NCI-H1092 treated with DMSO at 0.1 percent for 48 hours (cell line): ENCODE measurements at regions not wholly inside any gene's neighbourhood (a gene's known extent, or its start where the extent isn't known, plus 50 kb on each side); places are given as distances from the start of the nearest gene placed in this dataset.
"Not testable (repeated sequence)": the region's sequence is repeated elsewhere in the genome, so short reads cannot be mapped to it uniquely, and the experiment has no call there.

ENCODE experiments used
- DNase-seq: peaks from one replicate; lab custom pipeline; 2025; lab: John Stamatoyannopoulos, UW

- no peak for DNase-seq
Measured at GRCh38 chr9:31916591-31917241, 467.7 kb upstream of the ACO1 start.

GRCh38 chr9:31937737-31938136, 446.7 kb upstream of the ACO1 start:
- DNase-seq, result not testable (repeated sequence)

- DNase-seq, result no peak
Measured at GRCh38 chr9:31950756-31951155, 433.7 kb upstream of the ACO1 start.

- no peak for DNase-seq
Measured at GRCh38 chr9:31958572-31958971, 425.9 kb upstream of the ACO1 start.

GRCh38 chr9:31969552-31969951, 414.9 kb upstream of the ACO1 start:
- DNase-seq, result no peak

- no peak for DNase-seq
Measured at GRCh38 chr9:31983895-31984294, 400.5 kb upstream of the ACO1 start.

GRCh38 chr9:31996331-31996730, 388.1 kb upstream of the ACO1 start:
- DNase-seq, result no peak

GRCh38 chr9:32004431-32005076, 379.9 kb upstream of the ACO1 start:
- DNase-seq, result no peak

- DNase-seq, result no peak
Measured at GRCh38 chr9:32010322-32010721, 374.1 kb upstream of the ACO1 start.

GRCh38 chr9:32011049-32011448, 373.4 kb upstream of the ACO1 start:
- no peak for DNase-seq

GRCh38 chr9:32015795-32016194, 368.6 kb upstream of the ACO1 start:
- DNase-seq, result no peak

GRCh38 chr9:32045513-32045912, 338.9 kb upstream of the ACO1 start:
- no peak for DNase-seq

- no peak for DNase-seq
Measured at GRCh38 chr9:32067261-32067660, 317.2 kb upstream of the ACO1 start.

GRCh38 chr9:32069169-32069813, 315.2 kb upstream of the ACO1 start:
- DNase-seq, result no peak

- no peak for DNase-seq
Measured at GRCh38 chr9:32069969-32070368, 314.5 kb upstream of the ACO1 start.

- no peak for DNase-seq
Measured at GRCh38 chr9:32072570-32072969, 311.9 kb upstream of the ACO1 start.

GRCh38 chr9:32092031-32092430, 292.4 kb upstream of the ACO1 start:
- no peak for DNase-seq

GRCh38 chr9:32117291-32117690, 267.2 kb upstream of the ACO1 start:
- no peak for DNase-seq

- no peak for DNase-seq
Measured at GRCh38 chr9:32128546-32128945, 255.9 kb upstream of the ACO1 start.

GRCh38 chr9:32130709-32131108, 253.7 kb upstream of the ACO1 start:
- not testable (repeated sequence) for DNase-seq

GRCh38 chr9:32136700-32137339, 247.6 kb upstream of the ACO1 start:
- no peak for DNase-seq

GRCh38 chr9:32142074-32142473, 242.4 kb upstream of the ACO1 start:
- DNase-seq, result no peak

GRCh38 chr9:32148553-32148952, 235.9 kb upstream of the ACO1 start:
- DNase-seq, result not testable (repeated sequence)
